HepG2 (cell line): ENCODE measurements at regions not wholly inside any gene's neighbourhood (a gene's known extent, or its start where the extent isn't known, plus 50 kb on each side); places are given as distances from the start of the nearest gene placed in this dataset.

ENCODE experiments used
- ASH2L ChIP-seq: fragments of 300-600, 200-600 bp; sonication (generic); IDR thresholded peaks from 2 replicates; pipeline ENCODE4 v1.7.0; 2017; ENCODE audit warnings: low read depth, mild to moderate bottlenecking, moderate library complexity, mixed read lengths, low read length; ENCODE audit not compliant: insufficient read length
- HIVEP1 ChIP-seq: sonication (generic); formaldehyde crosslinking; IDR thresholded peaks from 2 replicates; pipeline ENCODE4 v1.4.0; 2020; ENCODE audit warnings: mild to moderate bottlenecking, missing genetic modification reagents
- JARID2 ChIP-seq: sonication (generic); formaldehyde crosslinking; IDR thresholded peaks from 2 replicates; pipeline ENCODE4 v1.8.1; 2023; ENCODE audit warnings: missing genetic modification reagents, inconsistent platforms; ENCODE audit not compliant: insufficient replicate concordance
- NFAT5 ChIP-seq: sonication (generic); formaldehyde crosslinking; IDR thresholded peaks from 2 replicates; pipeline ENCODE4 v1.4.0; 2020; ENCODE audit warnings: missing genetic modification reagents
- THRA ChIP-seq: sonication (generic); formaldehyde crosslinking; IDR thresholded peaks from 2 replicates; pipeline ENCODE4 v1.4.0; 2020; ENCODE audit warnings: missing genetic modification reagents, borderline replicate concordance
- USF2 ChIP-seq, 2 experiments: sonication (generic) in 1 of 2; formaldehyde crosslinking in 1 of 2; IDR thresholded peaks; 2 replicates each; pipeline versions ENCODE4 v1.5.1 to v1.6.1; 2011 to 2020; ENCODE audit warnings: borderline replicate concordance in 1 of 2, low read depth in 1 of 2, low read length in 1 of 2, mild to moderate bottlenecking in 1 of 2, missing genetic modification reagents in 1 of 2, moderate library complexity in 1 of 2
- ZBTB25 ChIP-seq: IDR thresholded peaks from 2 replicates; pipeline ENCODE4 v1.6.1; 2018; ENCODE audit warnings: missing genetic modification reagents
- ZEB1 ChIP-seq: IDR thresholded peaks from 2 replicates; pipeline ENCODE4 v1.6.1; 2012; ENCODE audit warnings: mild to moderate bottlenecking, low read depth, inconsistent platforms; ENCODE audit not compliant: insufficient replicate concordance
- ZFY ChIP-seq: sonication (generic); formaldehyde crosslinking; IDR thresholded peaks from 2 replicates; pipeline ENCODE4 v1.4.0; 2020; ENCODE audit warnings: missing genetic modification reagents
- ZNF691 ChIP-seq: sonication (generic); formaldehyde crosslinking; IDR thresholded peaks from 2 replicates; pipeline ENCODE4 v1.4.0; 2020; ENCODE audit warnings: missing genetic modification reagents, low read depth, mild to moderate bottlenecking, borderline replicate concordance
- ZNF709 ChIP-seq: sonication (generic); formaldehyde crosslinking; IDR thresholded peaks from 2 replicates; pipeline ENCODE4 v1.5.0; 2020; ENCODE audit warnings: mild to moderate bottlenecking, missing genetic modification reagents

- TF ChIP-seq USF2 (IDR thresholded peaks at IDR 0.05; ENCODE audit: low read depth, low read length) = no peak
- TF ChIP-seq USF2 (CRISPR knock-in tag; IDR thresholded peaks at IDR 0.05; ENCODE audit: borderline replicate concordance) = no peak
- no peak for TF ChIP-seq ASH2L
- no peak for TF ChIP-seq THRA (CRISPR knock-in tag)
- TF ChIP-seq ZNF709 (CRISPR knock-in tag) = no peak
- no peak for TF ChIP-seq ZNF691 (CRISPR knock-in tag)
- TF ChIP-seq ZBTB25 = no peak
- no peak for TF ChIP-seq ZEB1
- TF ChIP-seq HIVEP1 (CRISPR knock-in tag) = no peak
- no peak for TF ChIP-seq NFAT5
- no peak for TF ChIP-seq JARID2 (CRISPR knock-in tag)
- TF ChIP-seq ZFY (CRISPR knock-in tag) = no peak
Observed at GRCh38 chr2:59594671-59595222, 958.7 kb downstream of the BCL11A start (continued).
